Ovary (tissue), 7 donors: ENCODE measurements at regions not wholly inside any gene's neighbourhood (a gene's known extent, or its start where the extent isn't known, plus 50 kb on each side); places are given as distances from the start of the nearest gene placed in this dataset.
"Not testable (repeated sequence)": the region's sequence is repeated elsewhere in the genome, so short reads cannot be mapped to it uniquely, and the experiment has no call there.

Experiments
- DNase-seq, 5 donors: peaks; one replicate each; pipeline ENCODE4 v3.0.0-alpha.2; 2019 to 2020
- H3K27ac ChIP-seq, 2 donors: fragments of 200-600 bp; one replicate each; pipeline versions ENCODE4 v1.5.1 to v1.8.0; 2019 to 2022
- H3K27me3 ChIP-seq: fragments of 200-600 bp; one replicate; pipeline ENCODE4 v1.8.0; 2022
- H3K36me3 ChIP-seq: fragments of 200-600 bp; sonication (generic); one replicate; pipeline ENCODE4 v1.5.1; 2019
- H3K4me1 ChIP-seq: one replicate; pipeline ENCODE4 v1.8.1; 2013; ENCODE audit warnings: mild to moderate bottlenecking, moderate library complexity; ENCODE audit not compliant: insufficient read depth
- H3K4me3 ChIP-seq: fragments of 200-600 bp; sonication (generic); one replicate; pipeline ENCODE4 v1.5.1; 2017
- H3K9me3 ChIP-seq, 2 donors: fragments of 200-600 bp in 1 of 2; sonication (generic) in 1 of 2; one replicate each; pipeline versions ENCODE4 v1.5.1 to v1.8.1; 2013 to 2019; ENCODE audit warnings: mild to moderate bottlenecking in 1 of 2, moderate library complexity in 1 of 2
- EP300 ChIP-seq: sonication (generic); formaldehyde crosslinking; IDR thresholded peaks from one replicate; pipeline ENCODE4 v1.6.1; 2017; ENCODE audit warnings: antibody characterized with exemption
- POLR2A ChIP-seq: fragments of 450-650 bp; IDR thresholded peaks from one replicate; pipeline ENCODE4 v1.6.1; 2017; ENCODE audit warnings: antibody characterized with exemption, mild to moderate bottlenecking, moderate library complexity
- WGBS, 3 donors: extraction: QIAGEN DNeasy Blood & Tissue Kit in 1 of 3; methylation state at CpG; one replicate each; pipeline versions ENCODE4 v1.1.5 to v1.1.7; 2013 to 2017; 5-methylcytosine and 5-hydroxymethylcytosine counted together
- intact Hi-C, 4 donors: fragments of 100-400 bp; cut with DNase I; formaldehyde crosslinking; loops; one replicate each; pipeline versions ENCODE4 v1.11.0 to v1.15.1; 2022 to 2023
- TF ChIP-seq, protein P1 (sequence below), 3 donors: fragments of 450-650 bp in 2 of 3; fragments of 200-600 bp in 1 of 3; IDR thresholded peaks; one replicate each; pipeline versions ENCODE4 v1.5.1 to v1.8.0; 2016 to 2022; ENCODE audit warnings: antibody characterized with exemption in 3 of 3, mild to moderate bottlenecking in 1 of 3
- donor health status: DM: no; HTN: no; CAD: no; lungs with moderate emphysema.
- donor health status: DM: no; HTN: no; CAD: no.
- donor health status: Bipolar disorder and iron deficiency.
- donor health status: DM: no; HTN: no; CAD: no.
- donor health status: DM: yes; HTN: yes; CAD: no.

DNA sequence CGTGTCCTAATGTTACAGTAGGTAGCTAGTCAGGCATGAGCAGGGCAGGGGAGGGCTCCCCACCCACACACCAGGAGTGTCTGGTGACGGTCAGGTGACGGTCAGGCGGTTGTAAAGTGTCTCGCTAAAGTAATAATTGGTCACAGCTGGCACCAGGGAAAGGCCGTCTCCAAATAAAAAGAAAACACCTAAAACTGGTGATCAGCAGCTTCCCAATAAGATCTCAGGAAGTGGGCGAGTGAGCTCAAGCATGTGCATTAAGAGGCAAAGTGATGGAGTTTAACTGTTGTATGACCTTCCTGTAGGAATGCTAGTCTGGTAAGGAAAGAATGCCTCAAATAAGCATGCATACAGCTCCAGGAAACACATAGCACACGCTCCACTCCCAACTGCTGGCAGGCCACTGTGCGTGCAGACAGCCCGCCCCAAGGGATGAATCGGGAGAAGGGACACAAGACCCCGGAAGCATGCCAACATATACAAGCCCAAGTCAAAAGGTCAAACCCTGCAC, 177.1 kb downstream of the RNF144A start:
- Histone ChIP-seq H3K4me1 (peaks cover 2% of the 10 kb centered on the region), H3K27ac (no peak overlapping the region), H3K27me3 (no peaks in the 10 kb centered on the region), H3K4me3 (no peak overlapping the region), H3K9me3 (no peaks in the 10 kb centered on the region), H3K36me3 (no peaks in the 10 kb centered on the region)
- TF ChIP-seq EP300 = no peak
- TF ChIP-seq, protein P1, sequence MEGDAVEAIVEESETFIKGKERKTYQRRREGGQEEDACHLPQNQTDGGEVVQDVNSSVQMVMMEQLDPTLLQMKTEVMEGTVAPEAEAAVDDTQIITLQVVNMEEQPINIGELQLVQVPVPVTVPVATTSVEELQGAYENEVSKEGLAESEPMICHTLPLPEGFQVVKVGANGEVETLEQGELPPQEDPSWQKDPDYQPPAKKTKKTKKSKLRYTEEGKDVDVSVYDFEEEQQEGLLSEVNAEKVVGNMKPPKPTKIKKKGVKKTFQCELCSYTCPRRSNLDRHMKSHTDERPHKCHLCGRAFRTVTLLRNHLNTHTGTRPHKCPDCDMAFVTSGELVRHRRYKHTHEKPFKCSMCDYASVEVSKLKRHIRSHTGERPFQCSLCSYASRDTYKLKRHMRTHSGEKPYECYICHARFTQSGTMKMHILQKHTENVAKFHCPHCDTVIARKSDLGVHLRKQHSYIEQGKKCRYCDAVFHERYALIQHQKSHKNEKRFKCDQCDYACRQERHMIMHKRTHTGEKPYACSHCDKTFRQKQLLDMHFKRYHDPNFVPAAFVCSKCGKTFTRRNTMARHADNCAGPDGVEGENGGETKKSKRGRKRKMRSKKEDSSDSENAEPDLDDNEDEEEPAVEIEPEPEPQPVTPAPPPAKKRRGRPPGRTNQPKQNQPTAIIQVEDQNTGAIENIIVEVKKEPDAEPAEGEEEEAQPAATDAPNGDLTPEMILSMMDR (IDR thresholded peaks at IDR 0.05) = no peak
- TF ChIP-seq POLR2A = no peak
- 51 to 61% (median 57%) methylated on average over 12 of the region's 12 CpGs for WGBS, 3 donors
- DNase-seq = no peak
- intact Hi-C loops = no loop called here

DNA sequence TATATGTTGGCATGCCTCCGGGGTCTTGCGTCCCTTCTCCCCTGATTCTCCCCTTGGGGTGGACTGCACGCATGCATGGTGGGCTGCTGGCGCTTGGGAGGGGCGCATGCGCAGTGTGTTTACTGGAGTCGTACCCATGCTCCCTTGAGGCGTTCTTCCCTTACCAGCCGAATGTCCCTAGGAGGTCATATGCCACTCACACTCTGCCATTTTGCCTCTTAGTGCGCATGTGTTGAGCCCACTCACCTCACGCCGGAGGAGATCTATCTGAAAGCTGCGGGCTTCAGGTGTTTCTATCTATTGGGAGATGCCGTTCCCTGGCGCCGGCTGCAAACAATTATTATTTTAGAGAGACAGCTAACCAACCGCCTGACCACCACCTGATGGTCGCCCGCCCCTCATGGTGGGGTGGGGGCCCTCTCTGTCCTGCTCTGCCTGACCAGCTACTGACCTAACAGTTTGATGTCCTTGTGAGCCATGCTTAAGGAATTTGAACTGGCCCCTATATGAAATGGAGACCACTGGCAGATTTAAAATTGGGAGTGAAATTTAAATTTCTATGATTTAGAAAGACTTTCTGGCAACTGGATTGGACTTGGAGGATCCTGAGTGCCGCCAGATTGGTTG, 179.6 kb downstream of the RNF144A start:
- no peaks in the 10 kb centered on the region for H3K9me3 ChIP-seq
- no peaks in the 10 kb centered on the region for H3K27me3 ChIP-seq
- 74 to 77% (median 75%) methylated on average over 20 of the region's 20 CpGs for WGBS, 3 donors
- no peak overlapping the region for H3K27ac ChIP-seq
- H3K4me3 ChIP-seq = no peak overlapping the region
- peak in 1 of 5 donors; percentile 21 for DNase-seq
- TF ChIP-seq EP300 (no peak), POLR2A (no peak)
- TF ChIP-seq, protein P1 (IDR thresholded peaks at IDR 0.05) = no peak
- intact Hi-C loops = loop anchor here in 1 of 4 donors (5.0 kb wide), 1 partner anchor 1590 kb away; no protein-coding TSS in a partner anchor
- no peaks in the 10 kb centered on the region for H3K36me3 ChIP-seq
- H3K4me1 ChIP-seq = peaks cover 2% of the 10 kb centered on the region

DNA sequence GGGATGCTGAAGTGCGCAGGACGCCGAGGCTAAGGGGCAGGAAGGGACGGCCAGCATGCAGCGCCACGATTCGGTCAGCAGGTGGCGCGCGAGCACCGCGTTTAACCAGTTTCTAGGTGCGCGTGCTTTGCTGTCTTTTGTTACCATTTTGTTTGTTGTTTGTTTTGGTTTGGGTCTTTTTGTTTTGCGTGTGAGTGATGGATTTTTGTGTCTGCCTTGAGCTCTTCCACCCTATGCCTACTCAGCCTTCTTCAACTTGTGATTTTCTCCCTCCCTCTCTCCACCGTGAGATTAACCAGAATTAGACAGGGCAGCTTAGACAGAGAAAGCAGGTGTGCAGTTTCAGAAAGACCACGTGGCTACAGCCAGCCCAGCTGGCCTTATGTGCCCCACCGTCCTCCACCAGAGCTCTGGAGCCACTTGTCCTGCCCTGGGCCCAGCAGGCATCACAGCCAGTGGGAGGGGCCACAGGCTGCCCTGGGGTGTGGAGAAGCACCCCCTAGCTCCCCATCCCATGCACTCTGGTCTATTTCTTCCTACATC, 180.2 kb downstream of the RNF144A start:
- H3K27ac ChIP-seq = no peak overlapping the region
- H3K4me3 ChIP-seq = no peak overlapping the region
- intact Hi-C loops = loop anchor here in 1 of 4 donors (5.0 kb wide), 1 partner anchor 1590 kb away; no protein-coding TSS in a partner anchor

DNA sequence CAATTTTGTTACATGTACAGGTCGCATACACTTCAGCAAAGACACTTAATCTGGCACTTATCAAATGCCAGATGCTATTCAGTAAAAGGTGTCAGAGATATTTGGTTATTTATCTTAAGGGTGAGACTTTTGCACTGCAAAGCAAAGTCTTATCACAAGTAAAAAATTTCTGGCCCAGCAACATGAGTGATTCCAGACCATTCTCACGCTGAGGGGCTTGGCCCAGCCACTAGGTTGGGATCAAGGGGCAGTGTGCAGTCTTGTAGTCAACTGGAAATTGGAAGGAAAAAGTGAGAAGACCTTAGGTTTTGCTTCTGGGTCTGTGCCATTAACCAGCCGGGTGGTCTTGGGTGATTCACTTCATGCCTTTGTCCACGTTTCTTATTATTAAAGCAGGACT, 181.6 kb downstream of the RNF144A start:
- no peak overlapping the region for H3K27ac ChIP-seq
- WGBS, 3 donors = 81 to 86% (median 82%) methylated on average over 4 of the region's 4 CpGs
- H3K36me3 ChIP-seq = no peaks in the 10 kb centered on the region
- intact Hi-C loops = loop anchor here in 1 of 4 donors (5.0 kb wide), 1 partner anchor 1588 kb away; no protein-coding TSS in a partner anchor
- no peak for DNase-seq
- H3K4me3 ChIP-seq = no peak overlapping the region
- peaks cover 2% of the 10 kb centered on the region for H3K4me1 ChIP-seq
- no peak for TF ChIP-seq POLR2A
- TF ChIP-seq, protein P1 (IDR thresholded peaks at IDR 0.05) = no peak
- no peak for TF ChIP-seq EP300
- H3K9me3 ChIP-seq = no peaks in the 10 kb centered on the region
- no peaks in the 10 kb centered on the region for H3K27me3 ChIP-seq

More for the DNA sequence above, 180.2 kb downstream of the RNF144A start:
- TF ChIP-seq, protein P1 (IDR thresholded peaks at IDR 0.05) = peak; percentile 80 to 88 (median 81)
- no peak for TF ChIP-seq POLR2A
- TF ChIP-seq EP300 = no peak
- Histone ChIP-seq H3K27me3 (no peaks in the 10 kb centered on the region), H3K36me3 (no peaks in the 10 kb centered on the region), H3K4me1 (peaks cover 2% of the 10 kb centered on the region), H3K9me3 (no peaks in the 10 kb centered on the region)
- WGBS, 3 donors = 1 to 2% (median 1%) methylated on average over 18 of the region's 18 CpGs
- DNase-seq = peak; percentile 49 to 85 (median 75)

DNA sequence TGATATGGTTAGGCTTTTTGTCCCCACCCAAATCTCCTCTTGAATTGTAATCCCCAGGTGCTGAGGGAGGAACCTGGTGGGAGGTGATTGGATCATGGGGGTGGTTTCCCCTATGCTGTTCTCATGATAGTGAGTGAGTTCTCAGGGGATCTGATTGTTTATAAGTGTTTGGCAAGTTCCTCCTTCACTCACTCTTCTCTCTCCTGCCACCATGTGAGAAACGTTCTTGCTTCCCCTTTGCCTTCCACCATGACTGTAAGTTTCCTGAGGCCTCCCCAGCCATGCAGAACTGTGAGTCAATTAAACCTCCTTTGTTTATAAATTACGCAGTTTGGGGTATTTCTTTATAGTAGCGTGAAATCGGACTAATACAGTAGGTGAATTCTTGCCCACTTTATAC, 182.5 kb downstream of the RNF144A start:
- not testable (repeated sequence) for H3K27ac ChIP-seq, H3K4me1 ChIP-seq, DNase-seq, H3K9me3 ChIP-seq, H3K27me3 ChIP-seq, H3K4me3 ChIP-seq, H3K36me3 ChIP-seq
- intact Hi-C loops = loop anchor here in 1 of 4 donors (5.0 kb wide), 1 partner anchor 1588 kb away; no protein-coding TSS in a partner anchor
- 81 to 88% (median 86%) methylated on average over 4 of the region's 4 CpGs for WGBS, 3 donors
